Activated T-cell treated with anti-CD3 and anti-CD28 coated beads, Interleukin-2, amount 50 U/mL, for 4 hours (primary cell): ENCODE measurements at regions not wholly inside any gene's neighbourhood (a gene's known extent, or its start where the extent isn't known, plus 50 kb on each side); places are given as distances from the start of the nearest gene placed in this dataset.

Source experiments
- ATAC-seq, 2 donors: fragments of 200-7000 bp; cut with Tn5 transposase; one replicate each; pipeline ENCODE4 v1.10.0; 2021
- DNase-seq: peaks from one replicate; pipeline ENCODE4 v3.0.0-alpha.2; 2020
- H3K27me3 Mint-ChIP-seq: one replicate; pipeline ENCODE4 v1.8.0; 2021; ENCODE audit warnings: low read depth, mixed read lengths
- H3K36me3 Mint-ChIP-seq: one replicate; pipeline ENCODE4 v1.8.0; 2022; ENCODE audit warnings: mixed read lengths; ENCODE audit not compliant: insufficient read depth
- H3K4me1 Mint-ChIP-seq: one replicate; pipeline ENCODE4 v1.8.0; 2021; ENCODE audit warnings: low read depth, mixed read lengths
- H3K4me3 Mint-ChIP-seq: one replicate; pipeline ENCODE4 v1.8.0; 2021; ENCODE audit warnings: mild to moderate bottlenecking, moderate library complexity, mixed read lengths
- H3K9me3 Mint-ChIP-seq: one replicate; pipeline ENCODE4 v1.8.0; 2021; ENCODE audit warnings: mixed read lengths

- ATAC-seq = no peak
- Mint-ChIP-seq H3K36me3 (no peaks in the 10 kb centered on the region), H3K4me1 (no peaks in the 10 kb centered on the region), H3K27me3 (no peaks in the 10 kb centered on the region), H3K9me3 (peaks cover 2% of the 10 kb centered on the region), H3K4me3 (no peak overlapping the region)
- DNase-seq = no peak
Observed at GRCh38 chr1:81379430-81379829, 421.3 kb upstream of the ADGRL2 start.

GRCh38 chr1:81377406-81377805, 423.3 kb upstream of the ADGRL2 start:
- Mint-ChIP-seq H3K9me3 (peaks cover 2% of the 10 kb centered on the region), H3K36me3 (no peaks in the 10 kb centered on the region), H3K4me3 (no peak overlapping the region)

GRCh38 chr1:81375884-81376548, 424.7 kb upstream of the ADGRL2 start:
- no peak overlapping the region for H3K4me3 Mint-ChIP-seq
- peaks cover 2% of the 10 kb centered on the region for H3K9me3 Mint-ChIP-seq
- H3K36me3 Mint-ChIP-seq = no peaks in the 10 kb centered on the region
- no peaks in the 10 kb centered on the region for H3K4me1 Mint-ChIP-seq
- ATAC-seq (no peak), DNase-seq (no peak)
- H3K27me3 Mint-ChIP-seq = no peaks in the 10 kb centered on the region

More at GRCh38 chr1:81377406-81377805, 423.3 kb upstream of the ADGRL2 start:
- Mint-ChIP-seq H3K27me3 (no peaks in the 10 kb centered on the region), H3K4me1 (no peaks in the 10 kb centered on the region)
- no peak for ATAC-seq
- no peak for DNase-seq

GRCh38 chr1:81374481-81374880, 426.3 kb upstream of the ADGRL2 start:
- Mint-ChIP-seq H3K4me1 (no peaks in the 10 kb centered on the region), H3K27me3 (no peaks in the 10 kb centered on the region), H3K9me3 (peaks cover 2% of the 10 kb centered on the region), H3K36me3 (no peaks in the 10 kb centered on the region), H3K4me3 (no peak overlapping the region)
- DNase-seq (no peak), ATAC-seq (no peak)

- Mint-ChIP-seq H3K4me3 (no peak overlapping the region), H3K4me1 (no peaks in the 10 kb centered on the region), H3K9me3 (peaks cover 10% of the 10 kb centered on the region), H3K27me3 (no peaks in the 10 kb centered on the region), H3K36me3 (no peaks in the 10 kb centered on the region)
- DNase-seq (no peak), ATAC-seq (no peak)
Observed at GRCh38 chr1:81371864-81372263, 428.9 kb upstream of the ADGRL2 start.

GRCh38 chr1:81369833-81370232, 430.9 kb upstream of the ADGRL2 start:
- Mint-ChIP-seq H3K4me3 (no peak overlapping the region), H3K27me3 (no peaks in the 10 kb centered on the region), H3K4me1 (no peaks in the 10 kb centered on the region), H3K9me3 (peaks cover 17% of the 10 kb centered on the region), H3K36me3 (no peaks in the 10 kb centered on the region)
- no peak for DNase-seq
- no peak for ATAC-seq

- DNase-seq (no peak), ATAC-seq (no peak)
- Mint-ChIP-seq H3K9me3 (peaks cover 18% of the 10 kb centered on the region), H3K27me3 (no peaks in the 10 kb centered on the region), H3K4me1 (no peaks in the 10 kb centered on the region), H3K36me3 (no peaks in the 10 kb centered on the region), H3K4me3 (no peak overlapping the region)
Observed at GRCh38 chr1:81366173-81366572, 434.6 kb upstream of the ADGRL2 start.

- Mint-ChIP-seq H3K4me3 (no peak overlapping the region), H3K36me3 (no peaks in the 10 kb centered on the region), H3K4me1 (no peaks in the 10 kb centered on the region), H3K9me3 (peaks cover 18% of the 10 kb centered on the region), H3K27me3 (no peaks in the 10 kb centered on the region)
- no peak for ATAC-seq
- DNase-seq = no peak
Observed at GRCh38 chr1:81364088-81364487, 436.6 kb upstream of the ADGRL2 start.

GRCh38 chr1:81358151-81358550, 442.6 kb upstream of the ADGRL2 start:
- H3K4me3 Mint-ChIP-seq = no peak overlapping the region
- no peaks in the 10 kb centered on the region for H3K27me3 Mint-ChIP-seq

GRCh38 chr1:81351864-81352263, 448.9 kb upstream of the ADGRL2 start:
- Mint-ChIP-seq H3K4me1 (no peaks in the 10 kb centered on the region), H3K4me3 (no peak overlapping the region), H3K36me3 (no peaks in the 10 kb centered on the region), H3K9me3 (peaks cover 8% of the 10 kb centered on the region), H3K27me3 (no peaks in the 10 kb centered on the region)
- ATAC-seq (no peak), DNase-seq (no peak)

More at GRCh38 chr1:81358151-81358550, 442.6 kb upstream of the ADGRL2 start:
- Mint-ChIP-seq H3K9me3 (peaks cover 12% of the 10 kb centered on the region), H3K4me1 (no peaks in the 10 kb centered on the region), H3K36me3 (no peaks in the 10 kb centered on the region)
- DNase-seq (no peak), ATAC-seq (no peak)

- Mint-ChIP-seq H3K36me3 (no peaks in the 10 kb centered on the region), H3K4me3 (no peak overlapping the region), H3K27me3 (no peaks in the 10 kb centered on the region), H3K4me1 (no peaks in the 10 kb centered on the region), H3K9me3 (peaks cover 5% of the 10 kb centered on the region)
- DNase-seq (no peak), ATAC-seq (no peak)
Observed at GRCh38 chr1:81349194-81349965, 451.4 kb upstream of the ADGRL2 start.

- Mint-ChIP-seq H3K36me3 (no peaks in the 10 kb centered on the region), H3K4me1 (no peaks in the 10 kb centered on the region), H3K4me3 (no peak overlapping the region), H3K27me3 (no peaks in the 10 kb centered on the region), H3K9me3 (peaks cover 3% of the 10 kb centered on the region)
- no peak for DNase-seq
- no peak for ATAC-seq
Observed at GRCh38 chr1:81345110-81345509, 455.6 kb upstream of the ADGRL2 start.

GRCh38 chr1:81340239-81340638, 460.5 kb upstream of the ADGRL2 start:
- no peak for ATAC-seq
- no peaks in the 10 kb centered on the region for H3K27me3 Mint-ChIP-seq
- H3K9me3 Mint-ChIP-seq = peaks cover 10% of the 10 kb centered on the region
- no peak for DNase-seq
- H3K4me1 Mint-ChIP-seq = no peaks in the 10 kb centered on the region
- H3K4me3 Mint-ChIP-seq = no peak overlapping the region
- no peaks in the 10 kb centered on the region for H3K36me3 Mint-ChIP-seq

GRCh38 chr1:81337226-81337625, 463.5 kb upstream of the ADGRL2 start:
- ATAC-seq (no peak), DNase-seq (no peak)
- Mint-ChIP-seq H3K9me3 (peaks cover 9% of the 10 kb centered on the region), H3K36me3 (no peaks in the 10 kb centered on the region), H3K4me3 (no peak overlapping the region), H3K27me3 (no peaks in the 10 kb centered on the region), H3K4me1 (no peaks in the 10 kb centered on the region)

GRCh38 chr1:81335876-81336275, 464.9 kb upstream of the ADGRL2 start:
- ATAC-seq (no peak), DNase-seq (no peak)
- Mint-ChIP-seq H3K36me3 (no peaks in the 10 kb centered on the region), H3K27me3 (no peaks in the 10 kb centered on the region), H3K4me1 (no peaks in the 10 kb centered on the region), H3K9me3 (peaks cover 9% of the 10 kb centered on the region), H3K4me3 (no peak overlapping the region)
